ENCODE measurements at regions not wholly inside any gene's neighbourhood (a gene's known extent, or its start where the extent isn't known, plus 50 kb on each side); places are given as distances from the start of the nearest gene placed in this dataset.

DNA sequence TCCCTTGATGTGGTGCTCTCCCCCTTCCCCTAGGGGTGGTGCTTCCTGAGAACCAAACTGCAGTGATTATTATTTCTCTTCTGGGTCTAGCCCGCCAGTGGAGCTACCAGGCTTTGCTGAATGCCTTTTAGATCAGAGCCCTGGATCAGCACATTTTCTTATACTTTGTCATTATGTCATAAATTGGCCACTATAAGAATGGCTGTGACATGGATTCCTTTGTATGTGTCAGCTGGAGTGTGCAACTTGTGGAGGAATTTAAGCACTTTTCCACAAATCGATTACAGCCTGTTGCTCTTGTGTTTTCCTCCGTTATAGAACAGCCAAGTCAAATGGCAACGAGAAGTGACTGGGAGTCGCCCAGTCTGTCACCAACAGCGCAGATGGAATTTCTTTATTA lies 273.3 kb downstream of the DUSP10 start:
- TF ChIP-seq CTCF (conservative IDR thresholded peaks at IDR 0.05; ENCODE audit: low read length): no peak
- TF ChIP-seq EZH2phosphoT487 (IDR thresholded peaks at IDR 0.05; ENCODE audit: borderline replicate concordance, low read depth, low read length): no peak
